OCI-LY7 (cell line): ENCODE measurements at regions not wholly inside any gene's neighbourhood (a gene's known extent, or its start where the extent isn't known, plus 50 kb on each side); places are given as distances from the start of the nearest gene placed in this dataset.

Experiments
- CTCF ChIP-seq: fragments of 200-600 bp; sonication (generic); conservative IDR thresholded peaks from 2 replicates; pipeline ENCODE4 v1.5.1; 2014; ENCODE audit warnings: mild to moderate bottlenecking, antibody characterized with exemption, low read length, moderate library complexity, mixed read lengths
- EZH2phosphoT487 ChIP-seq: fragments of 200-600 bp; sonication (generic); IDR thresholded peaks from 2 replicates; pipeline ENCODE4 v1.6.1; 2018; ENCODE audit warnings: low read depth, borderline replicate concordance, mild to moderate bottlenecking, mixed run types, antibody characterized with exemption, low read length, moderate library complexity, mixed read lengths

GRCh38 chr2:45170191-45171135 lies 161.2 kb upstream of the SIX2 start:
- TF ChIP-seq EZH2phosphoT487 (no peak), CTCF (no peak)
